Dedifferentiated amniotic fluid mesenchymal stem cell (primary cell): ENCODE measurements at regions not wholly inside any gene's neighbourhood (a gene's known extent, or its start where the extent isn't known, plus 50 kb on each side); places are given as distances from the start of the nearest gene placed in this dataset.

ENCODE experiments used
- DNase-seq: peaks from one replicate; pipeline ENCODE4 v3.0.0-alpha.2; 2016; ENCODE audit errors: extremely low spot score

DNA sequence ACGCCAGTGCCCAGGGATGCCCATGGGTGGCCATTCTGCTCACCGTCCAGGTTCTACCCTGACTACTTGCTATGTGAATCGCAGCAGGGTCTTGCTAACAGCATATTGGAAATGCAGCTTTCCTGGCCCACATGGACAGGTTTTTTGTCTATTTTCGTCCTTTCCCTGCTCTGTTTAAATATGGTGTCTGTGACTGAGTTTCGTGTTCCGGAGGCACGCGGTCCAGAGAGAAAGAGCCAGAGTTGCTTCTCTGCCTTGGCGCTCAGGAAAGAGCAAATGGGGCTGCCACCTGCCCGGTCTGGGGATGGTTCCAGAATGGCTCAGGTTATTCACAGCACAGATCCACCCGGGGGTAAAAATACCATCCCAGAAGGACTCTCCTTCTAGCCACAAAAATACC, 456.2 kb downstream of the BCL11A start:
- no peak for DNase-seq

DNA sequence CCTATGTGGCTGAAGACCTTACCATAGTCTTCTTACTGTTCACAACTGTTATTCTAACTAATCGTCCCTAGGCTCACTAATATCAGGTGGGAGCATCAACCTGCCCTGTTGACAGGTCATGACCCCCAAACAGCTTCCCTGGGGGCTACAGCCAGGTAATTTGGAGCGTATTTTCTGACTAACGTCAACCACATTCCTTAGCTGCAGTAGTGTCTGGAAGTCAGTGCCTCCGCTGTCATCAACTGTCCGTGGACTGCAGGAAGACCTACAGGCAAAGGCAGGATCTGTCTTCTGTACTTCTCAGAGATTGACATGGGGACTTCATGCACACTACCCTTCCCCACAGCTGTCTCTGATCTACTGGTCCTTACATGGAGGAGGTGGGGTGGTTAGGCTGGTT, 456.9 kb downstream of the BCL11A start:
- no peak for DNase-seq

DNA sequence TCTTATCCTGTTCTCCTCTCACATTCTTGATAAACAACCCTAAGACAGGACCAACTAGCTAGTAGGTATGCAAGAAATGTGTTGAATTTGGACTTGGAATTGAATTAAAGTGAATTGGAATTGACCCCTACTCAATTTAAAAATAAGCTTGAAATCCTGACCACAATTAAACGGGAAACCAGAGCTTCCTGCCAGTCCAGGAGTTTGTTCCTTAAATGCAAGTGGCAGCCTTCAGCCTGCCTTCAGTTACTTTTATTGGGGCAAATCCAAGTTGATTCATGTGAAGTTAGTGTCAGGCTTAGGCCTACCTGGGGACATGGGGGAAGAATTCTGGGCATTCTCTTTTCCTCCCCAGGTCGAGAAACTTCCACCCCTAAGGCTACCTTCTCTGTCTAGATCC, 457.6 kb downstream of the BCL11A start:
- DNase-seq, result no peak

DNA sequence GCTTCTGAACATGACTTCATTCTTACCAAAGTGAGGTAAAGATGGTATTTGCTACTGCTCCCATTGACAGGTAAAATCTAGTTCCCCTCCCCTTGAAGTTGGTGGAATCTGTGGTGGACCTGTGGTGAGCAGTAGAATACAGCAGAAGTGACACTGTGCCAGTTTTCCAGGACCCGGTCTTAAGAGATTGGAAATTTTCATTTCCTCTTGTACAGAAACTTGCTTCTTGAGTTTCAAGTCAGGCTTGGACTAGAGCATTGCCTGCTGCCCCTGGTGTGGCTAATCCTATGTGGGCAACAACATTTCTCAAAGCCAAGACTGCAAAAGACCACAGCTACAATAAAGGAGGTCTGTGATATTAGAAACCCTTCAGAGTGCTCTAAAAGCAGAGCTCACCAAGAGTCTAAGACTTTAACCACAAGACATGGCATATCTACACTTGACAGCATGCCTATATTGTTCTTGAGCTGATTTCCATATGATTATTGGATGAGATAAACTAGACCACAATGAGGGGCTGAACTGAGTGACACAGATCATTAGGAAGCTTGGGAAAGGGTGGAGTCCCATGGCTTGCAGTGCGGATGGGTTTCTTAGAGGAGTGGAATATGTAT, 458.1 kb downstream of the BCL11A start:
- no peak for DNase-seq

DNA sequence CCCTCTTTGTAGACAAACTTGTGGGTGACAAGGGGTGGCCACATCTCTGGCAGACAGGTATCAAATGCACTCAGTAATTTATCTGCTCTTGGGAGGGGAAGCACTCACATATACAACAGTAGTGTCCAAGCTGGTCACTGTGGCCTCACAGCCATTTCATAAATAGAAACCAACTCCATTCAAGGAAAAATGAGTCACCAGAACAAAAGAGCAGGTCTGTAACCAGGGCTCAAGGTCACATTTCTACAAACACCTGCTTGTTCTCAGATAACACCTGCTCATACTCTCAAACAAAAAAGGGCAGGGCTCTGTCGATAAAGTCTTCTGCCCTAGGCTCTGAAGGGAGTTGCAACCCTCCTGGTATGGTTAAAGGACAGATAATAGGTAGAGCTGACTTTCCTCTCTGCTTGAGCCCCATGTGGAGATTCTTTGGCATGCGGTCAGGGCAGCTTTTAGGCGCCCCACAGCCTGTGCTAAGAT, 459.0 kb downstream of the BCL11A start:
- no peak for DNase-seq

DNA sequence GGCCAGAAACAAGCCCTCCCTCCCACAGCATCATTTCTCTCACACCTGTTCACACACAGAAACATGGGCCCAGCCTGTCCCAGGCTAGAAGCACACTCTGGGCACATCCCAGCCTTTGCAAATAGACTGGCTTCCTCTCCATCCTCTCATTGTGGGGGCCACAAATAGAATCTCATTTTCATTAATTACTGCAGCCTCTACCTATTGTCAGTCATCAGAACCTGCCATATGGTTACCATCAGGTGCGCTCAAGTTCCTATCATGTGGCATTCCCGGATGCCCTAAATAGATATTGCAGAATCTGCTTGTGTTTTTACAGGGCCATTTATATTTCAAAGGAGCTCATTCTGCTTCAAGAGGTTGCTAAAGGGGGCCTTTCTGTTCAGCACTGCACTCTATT, 460.7 kb downstream of the BCL11A start:
- no peak for DNase-seq

DNA sequence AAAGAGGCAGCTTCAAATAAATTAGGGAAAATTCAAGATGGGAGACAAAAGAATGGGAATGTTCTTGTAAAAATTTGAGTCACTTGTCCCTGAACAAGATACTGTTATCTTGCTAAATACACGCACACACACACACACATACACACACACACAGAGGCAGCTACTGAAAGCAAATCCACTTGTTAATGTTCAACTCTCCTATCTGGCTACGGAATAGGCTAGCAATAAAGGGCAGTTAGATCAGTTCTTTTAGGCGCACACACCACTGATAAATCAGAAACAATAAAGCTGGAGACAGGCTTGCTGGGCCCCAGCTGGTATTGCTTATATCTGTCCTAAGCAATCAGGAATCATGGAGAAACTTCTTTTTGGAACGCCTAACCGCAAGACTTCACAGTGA, 461.6 kb downstream of the BCL11A start:
- DNase-seq, result no peak

DNA sequence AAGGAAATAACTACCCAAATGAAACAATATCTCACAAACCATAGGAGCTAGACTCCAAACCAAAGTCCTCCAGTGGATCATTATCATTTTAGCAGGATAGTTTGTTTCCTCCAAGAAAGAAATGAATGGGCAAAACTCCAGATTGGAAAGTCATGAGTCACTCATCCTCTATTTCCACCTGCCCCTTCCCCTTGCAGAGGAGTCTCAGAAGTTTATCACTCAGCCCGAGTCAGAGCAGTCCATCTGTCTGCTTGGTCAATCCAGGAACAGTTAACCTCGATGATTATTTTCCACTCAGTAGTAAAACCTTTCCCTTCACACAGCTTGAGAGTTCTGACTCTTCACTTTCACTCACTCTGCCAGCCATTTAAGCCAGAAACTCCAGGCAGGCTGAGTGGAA, 462.2 kb downstream of the BCL11A start:
- no peak for DNase-seq

DNA sequence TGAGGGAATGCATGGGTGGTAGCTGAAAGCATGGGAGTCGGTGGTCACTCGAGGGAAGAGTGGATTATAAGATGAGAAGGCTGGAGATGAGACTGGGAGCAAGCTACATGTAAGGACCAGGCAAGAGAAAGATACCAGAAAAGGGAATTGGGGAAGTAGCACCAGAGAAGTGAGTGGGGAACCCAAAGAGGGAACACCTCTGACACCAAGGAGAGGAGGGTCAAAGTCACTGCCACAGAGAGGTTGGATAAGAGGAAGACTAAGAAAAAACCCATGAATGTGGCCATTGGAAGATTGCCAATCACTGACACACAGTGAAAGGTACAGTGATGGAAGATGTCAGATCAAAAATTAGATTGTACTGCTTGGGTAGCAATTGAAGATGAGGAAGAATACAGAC, 473.9 kb downstream of the BCL11A start:
- DNase-seq, result no peak

DNA sequence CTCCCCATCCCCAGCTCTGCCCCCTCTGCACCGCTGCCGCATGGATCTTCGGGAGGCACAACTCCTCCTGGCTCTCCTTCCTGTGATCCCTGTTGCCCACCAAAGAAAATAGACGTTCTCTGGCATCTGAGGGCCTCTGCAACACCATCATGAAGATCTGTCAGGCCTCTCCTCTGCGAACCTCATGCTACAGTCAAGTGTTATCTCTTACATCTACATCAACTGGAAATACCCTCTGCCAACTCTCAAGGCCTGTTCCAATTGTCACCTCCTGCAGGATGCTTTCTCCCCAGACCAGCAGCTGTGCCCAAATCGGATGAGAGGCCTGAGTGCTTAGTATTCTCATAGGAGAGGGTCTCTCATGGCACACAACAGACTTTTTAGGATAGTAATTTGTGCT, 478.4 kb downstream of the BCL11A start:
- no peak for DNase-seq

DNA sequence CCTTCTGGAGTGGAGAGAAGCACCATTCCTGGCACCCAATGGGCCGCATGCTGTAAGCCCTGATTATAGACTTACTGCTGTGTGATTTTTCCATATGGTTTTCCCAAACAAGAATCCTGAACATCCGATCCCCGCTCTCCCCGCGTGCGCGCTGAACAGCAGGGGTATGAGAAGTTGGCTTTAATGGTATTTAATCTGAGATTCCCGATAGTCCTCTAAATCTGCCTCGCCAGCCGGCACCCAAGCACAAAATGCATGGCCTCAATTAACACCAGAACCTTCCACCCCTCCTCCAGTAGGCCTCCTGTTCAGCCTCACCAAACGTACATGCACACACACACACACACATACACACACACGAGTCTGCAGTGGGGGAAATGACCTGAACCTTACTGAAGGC, 480.3 kb downstream of the BCL11A start:
- DNase-seq, result no peak

DNA sequence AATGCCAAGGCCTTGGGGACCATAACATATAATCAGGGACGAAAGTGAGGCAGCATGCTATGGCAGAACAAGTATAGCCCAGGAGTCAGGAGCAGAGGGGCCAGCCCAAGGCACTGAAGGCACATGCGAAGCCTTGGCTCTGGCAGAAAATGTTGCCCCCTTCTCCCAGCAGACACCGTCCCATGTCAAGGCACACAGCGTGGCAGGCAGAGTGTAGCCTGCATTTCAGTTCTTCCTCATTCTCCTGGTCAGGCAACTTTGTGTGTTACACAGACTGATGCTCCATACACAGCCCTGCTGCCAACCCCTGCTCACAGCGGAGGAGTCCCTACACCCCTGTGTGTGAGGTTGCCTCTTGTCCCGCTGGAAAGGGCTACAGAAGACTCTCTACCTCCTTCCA, 480.8 kb downstream of the BCL11A start:
- no peak for DNase-seq

DNA sequence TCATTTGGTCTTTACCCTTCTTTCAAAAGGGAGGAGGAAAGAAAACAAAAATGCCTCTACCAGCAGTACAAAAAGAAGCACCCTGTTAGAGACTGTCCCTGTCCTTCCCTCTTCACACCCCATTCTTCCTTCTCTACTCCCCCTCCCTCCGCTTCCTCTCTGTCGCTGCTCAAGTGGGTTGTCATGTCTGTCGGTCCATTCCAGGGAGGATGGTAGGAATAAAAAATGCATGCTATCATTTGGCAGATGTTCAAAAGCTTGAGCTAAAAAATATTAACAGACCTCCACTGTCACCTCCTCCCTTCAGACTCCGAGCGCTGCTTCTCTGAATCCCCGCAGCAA, 482.0 kb downstream of the BCL11A start:
- no peak for DNase-seq

DNA sequence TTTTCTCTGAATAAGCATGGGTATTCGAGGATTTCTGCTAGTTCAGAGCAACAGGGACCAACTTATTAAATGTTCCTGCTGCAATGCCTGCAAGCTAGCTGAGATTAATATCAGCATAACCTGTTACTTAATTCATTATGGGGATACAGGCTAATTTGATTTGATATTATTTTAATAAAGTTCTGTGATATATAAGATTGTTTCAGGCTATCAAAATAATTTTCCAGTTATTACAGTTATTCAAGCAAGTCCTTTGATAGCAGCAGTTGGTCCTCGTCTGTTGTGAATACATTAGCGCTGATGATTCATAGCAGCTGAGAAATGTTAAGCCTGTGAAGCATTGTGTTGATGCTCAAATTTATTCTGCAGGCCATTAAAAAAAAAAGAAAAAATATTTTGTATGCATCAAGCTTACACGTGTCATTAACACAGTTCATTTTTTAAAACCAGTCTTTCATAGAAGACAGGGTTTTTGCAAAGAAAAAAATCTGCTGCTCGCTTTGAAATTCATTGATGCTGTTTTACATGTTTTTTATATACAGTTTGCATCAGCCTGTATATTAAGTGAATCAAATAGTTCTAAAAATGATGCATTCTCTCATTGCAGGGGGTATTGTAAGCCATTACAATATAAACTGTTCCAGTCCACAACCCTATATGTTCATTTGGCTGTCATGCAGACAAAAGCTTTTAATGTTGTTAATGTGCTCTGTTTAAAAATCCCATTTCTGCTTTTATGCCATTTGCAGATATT, 482.5 kb downstream of the BCL11A start:
- DNase-seq, result no peak

DNA sequence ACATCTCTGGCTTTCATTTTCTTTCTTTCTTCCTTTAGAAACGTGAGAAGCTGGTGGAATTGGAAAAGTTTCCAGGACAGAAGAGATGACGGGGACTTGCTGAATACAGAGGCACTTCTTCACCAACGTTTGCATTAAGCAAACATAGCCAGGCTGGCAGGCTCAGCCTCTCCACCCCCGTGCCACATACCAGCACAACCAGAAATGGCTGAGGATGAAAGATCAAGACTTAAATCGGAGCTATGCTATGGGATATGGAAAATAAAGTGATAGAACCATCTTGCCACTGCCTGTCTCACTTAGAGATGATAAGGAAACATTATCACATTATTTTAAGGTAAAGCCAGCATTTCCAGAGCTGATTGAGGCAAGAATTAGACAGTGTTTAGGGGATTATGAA, 483.3 kb downstream of the BCL11A start:
- no peak for DNase-seq

DNA sequence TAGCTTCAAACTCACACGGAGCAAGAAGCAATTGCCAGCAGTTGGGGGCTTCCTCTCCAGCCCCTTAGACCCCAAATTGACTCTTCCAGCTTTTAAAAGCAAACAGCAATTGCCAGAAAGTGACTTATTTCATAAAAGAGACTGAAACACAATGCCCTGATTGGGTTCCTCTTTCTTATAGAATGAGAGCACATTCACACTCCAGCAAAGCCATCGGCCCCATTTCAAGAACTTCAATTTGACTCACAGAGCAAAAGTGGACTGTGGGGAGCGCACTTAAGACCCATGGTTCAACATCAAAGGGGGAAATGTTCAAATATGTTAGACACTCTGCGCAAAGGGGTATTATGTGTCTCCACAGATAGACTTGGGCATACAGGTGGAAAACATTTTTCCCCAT, 484.7 kb downstream of the BCL11A start:
- no peak for DNase-seq

DNA sequence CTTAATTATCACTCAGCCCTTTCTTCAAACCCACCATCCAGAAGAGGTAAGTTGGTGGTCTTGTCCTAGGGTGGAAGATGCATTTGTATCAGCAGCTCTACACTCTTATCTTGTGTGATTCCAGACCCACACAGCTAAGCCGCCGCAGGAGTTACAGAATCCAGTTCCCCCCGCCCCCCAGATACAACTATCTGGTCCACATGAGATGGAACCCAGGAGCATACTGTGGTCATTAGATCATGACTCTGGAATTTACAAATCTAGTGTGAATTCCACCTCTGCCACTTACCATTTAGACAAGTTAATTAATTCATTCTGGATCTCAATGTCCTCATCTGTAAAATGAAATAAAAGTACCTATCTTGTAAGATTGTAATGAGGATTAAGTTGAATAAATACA, 486.4 kb downstream of the BCL11A start:
- DNase-seq, result no peak

DNA sequence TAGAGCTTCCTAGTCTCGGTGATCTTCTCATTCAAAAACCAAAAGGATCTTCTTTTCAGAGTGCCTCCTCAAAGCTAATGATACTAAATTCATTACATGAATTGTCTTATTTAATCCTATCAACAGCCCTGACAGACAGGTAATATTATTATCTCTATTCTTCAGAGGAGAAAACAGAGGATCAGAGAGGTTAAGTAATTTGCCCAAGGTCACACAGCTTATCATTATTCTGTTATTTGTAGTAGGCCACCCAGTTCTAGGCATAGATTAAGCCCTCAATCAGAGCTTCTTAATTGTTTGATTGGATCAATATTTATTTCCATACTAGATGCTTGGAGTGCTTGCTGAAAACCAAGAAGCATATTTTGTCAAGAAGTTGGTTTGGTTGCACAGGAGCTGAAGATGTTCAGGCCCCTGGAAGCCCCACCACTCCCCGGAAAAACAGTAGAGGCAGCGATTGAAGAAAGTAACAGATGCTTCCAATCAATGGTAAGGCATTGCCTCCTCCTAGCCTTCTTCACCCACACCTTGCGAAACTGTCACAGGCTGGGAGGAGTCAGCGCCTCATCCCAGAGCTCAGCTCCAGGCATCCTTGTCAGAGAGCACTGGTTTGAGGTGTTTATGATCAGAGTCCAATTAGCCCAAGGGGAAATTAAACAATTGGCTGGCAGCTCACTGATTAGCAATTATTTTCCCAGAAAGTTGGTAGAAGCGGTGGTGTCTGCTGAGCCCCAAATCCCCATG, 487.2 kb downstream of the BCL11A start:
- no peak for DNase-seq

DNA sequence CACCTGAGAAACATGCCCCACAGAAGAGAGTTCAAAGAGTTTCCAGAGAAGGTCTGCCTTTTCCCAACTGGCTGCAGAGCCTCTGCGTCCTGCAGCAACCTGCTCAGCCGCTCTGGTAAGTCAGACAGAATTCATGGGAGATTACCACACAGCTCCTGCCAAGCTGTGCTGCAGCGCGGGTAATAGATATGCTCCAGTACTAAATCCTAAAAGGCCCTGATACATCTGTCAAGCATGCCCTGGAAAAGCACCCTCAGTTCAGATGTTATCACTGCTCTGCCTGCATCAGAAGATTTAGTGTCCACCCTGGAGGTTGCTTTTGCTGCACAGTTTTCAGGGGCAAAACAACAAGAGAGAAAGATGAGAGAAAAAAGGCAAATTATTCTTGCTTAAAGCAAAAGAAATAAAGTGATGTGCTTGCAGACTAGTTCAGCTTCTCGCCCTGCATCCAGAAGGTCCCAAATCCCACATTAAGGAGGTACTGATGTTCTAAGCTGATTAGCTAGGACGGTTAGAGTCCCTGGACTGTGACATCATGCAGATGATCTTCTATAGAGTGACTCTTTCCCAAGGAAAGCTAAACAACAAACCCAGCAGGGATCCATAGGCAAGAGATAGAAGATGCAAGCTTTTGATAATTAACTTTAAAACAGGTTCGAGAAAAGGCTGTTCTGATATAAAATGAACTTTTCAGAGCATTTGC, 488.6 kb downstream of the BCL11A start:
- DNase-seq, result no peak

DNA sequence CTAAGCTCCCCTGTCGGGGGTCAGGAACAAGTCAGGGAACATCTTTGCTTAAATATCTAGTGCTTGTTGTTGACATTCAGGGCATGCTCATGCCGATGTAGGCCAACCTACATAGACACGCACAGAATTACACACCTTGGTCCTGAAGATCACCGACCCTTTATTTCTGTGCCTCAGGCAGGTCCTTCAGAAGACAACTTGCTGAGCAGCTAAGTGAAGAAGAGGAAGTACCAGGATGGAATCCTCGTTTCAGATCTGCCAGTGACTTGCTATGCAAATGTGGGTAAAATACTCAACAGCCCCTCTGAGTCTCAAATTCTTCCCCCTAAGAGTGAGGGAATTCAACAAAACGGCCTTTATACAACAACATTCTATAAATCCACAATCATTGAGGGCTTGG, 494.7 kb downstream of the BCL11A start:
- no peak for DNase-seq

DNA sequence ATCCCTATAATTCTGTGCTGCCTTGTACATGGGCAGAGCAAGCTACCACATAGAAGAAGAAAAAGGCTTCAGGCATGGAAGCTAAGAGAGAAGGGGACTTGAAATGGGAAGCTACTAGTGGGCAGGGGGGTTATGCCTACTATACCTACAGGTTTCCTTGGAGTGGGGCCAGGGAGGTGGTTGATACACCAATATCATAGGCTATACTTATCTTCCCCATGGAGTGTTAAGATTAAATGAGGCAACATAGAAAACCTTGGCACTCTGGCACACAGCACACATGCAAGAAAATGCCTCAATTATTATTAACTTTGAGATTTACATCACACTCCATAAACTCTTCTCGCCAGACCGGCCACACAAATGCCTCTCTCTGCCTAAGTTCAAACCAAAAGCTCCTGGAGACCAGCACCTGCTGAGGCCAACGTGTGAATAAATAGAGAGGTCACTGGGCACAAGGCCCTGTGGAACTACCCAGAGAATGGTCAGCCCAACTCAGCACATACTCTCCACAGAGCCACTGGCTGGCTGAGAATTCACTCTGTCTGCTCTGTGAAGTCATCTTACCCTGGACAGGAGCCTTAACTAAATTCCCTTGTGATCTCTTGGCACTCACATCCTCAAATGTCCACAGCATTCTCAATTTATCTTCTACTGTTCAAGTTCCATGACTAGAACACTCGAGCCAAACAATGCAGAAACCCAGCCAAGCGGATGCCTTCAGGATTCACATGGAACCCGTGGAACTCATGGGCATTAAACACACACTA, 498.7 kb downstream of the BCL11A start:
- DNase-seq, result no peak

DNA sequence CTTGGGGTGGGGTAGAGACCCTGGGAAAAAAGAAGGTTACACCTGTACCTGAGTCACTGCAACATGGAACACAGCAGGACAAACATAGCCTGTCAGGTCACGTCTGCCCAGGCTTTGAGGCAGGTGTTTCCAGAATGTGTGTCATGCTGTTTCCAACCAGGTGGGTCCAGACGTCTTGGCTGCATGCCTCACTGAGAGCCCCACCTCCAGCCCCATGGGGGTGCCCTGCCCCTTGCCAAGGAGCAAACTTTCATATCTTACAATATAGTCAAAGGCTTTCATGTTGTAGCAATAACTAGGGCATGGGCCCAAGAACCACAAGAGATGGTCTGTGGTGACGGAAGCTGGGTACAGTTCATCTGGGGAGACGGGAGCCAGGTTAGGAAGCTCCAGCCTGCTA, 499.7 kb downstream of the BCL11A start:
- DNase-seq, result no peak
